Left ventricle myocardium inferior (tissue), 1 donor: ENCODE measurements at regions not wholly inside any gene's neighbourhood (a gene's known extent, or its start where the extent isn't known, plus 50 kb on each side); places are given as distances from the start of the nearest gene placed in this dataset.

Experiments used
- DNase-seq: peaks from one replicate; pipeline ENCODE4 v3.0.0-alpha.2; 2020
- H3K27ac ChIP-seq: fragments of 200-600 bp; replicated peaks from 2 replicates; pipeline ENCODE4 v1.8.0; 2021
- H3K27me3 ChIP-seq: fragments of 200-600 bp; 2 replicates; pipeline ENCODE4 v1.8.0; 2021; ENCODE audit warnings: low read depth
- H3K36me3 ChIP-seq: fragments of 200-600 bp; 2 replicates; pipeline ENCODE4 v1.8.0; 2021
- H3K4me1 ChIP-seq: fragments of 200-600 bp; 2 replicates; pipeline ENCODE4 v1.8.0; 2021
- H3K4me3 ChIP-seq: fragments of 200-600 bp; 2 replicates; pipeline ENCODE4 v1.8.0; 2021; ENCODE audit warnings: mild to moderate bottlenecking, moderate library complexity
- H3K9me3 ChIP-seq: fragments of 200-600 bp; replicated peaks from 2 replicates; pipeline ENCODE4 v1.8.0; 2021
- intact Hi-C: fragments of 100-400 bp; cut with micrococcal nuclease; formaldehyde crosslinking; loops from one replicate; pipeline ENCODE4 v1.11.0; 2022
- TF ChIP-seq, protein P1 (sequence below): fragments of 200-600 bp; IDR thresholded peaks from 2 replicates; pipeline ENCODE4 v1.8.0; 2021; ENCODE audit warnings: antibody characterized with exemption, mild to moderate bottlenecking, borderline replicate concordance
- donor health status: DM: no; HTN: yes; CAD: no; lungs with severe emphysema.

- H3K9me3 ChIP-seq, result no peaks in the 10 kb centered on the region
- no peaks in the 10 kb centered on the region for H3K4me1 ChIP-seq
- no peaks in the 10 kb centered on the region for H3K36me3 ChIP-seq
- H3K27ac ChIP-seq, result no peak overlapping the region
- no peak for DNase-seq
- TF ChIP-seq, protein P1, sequence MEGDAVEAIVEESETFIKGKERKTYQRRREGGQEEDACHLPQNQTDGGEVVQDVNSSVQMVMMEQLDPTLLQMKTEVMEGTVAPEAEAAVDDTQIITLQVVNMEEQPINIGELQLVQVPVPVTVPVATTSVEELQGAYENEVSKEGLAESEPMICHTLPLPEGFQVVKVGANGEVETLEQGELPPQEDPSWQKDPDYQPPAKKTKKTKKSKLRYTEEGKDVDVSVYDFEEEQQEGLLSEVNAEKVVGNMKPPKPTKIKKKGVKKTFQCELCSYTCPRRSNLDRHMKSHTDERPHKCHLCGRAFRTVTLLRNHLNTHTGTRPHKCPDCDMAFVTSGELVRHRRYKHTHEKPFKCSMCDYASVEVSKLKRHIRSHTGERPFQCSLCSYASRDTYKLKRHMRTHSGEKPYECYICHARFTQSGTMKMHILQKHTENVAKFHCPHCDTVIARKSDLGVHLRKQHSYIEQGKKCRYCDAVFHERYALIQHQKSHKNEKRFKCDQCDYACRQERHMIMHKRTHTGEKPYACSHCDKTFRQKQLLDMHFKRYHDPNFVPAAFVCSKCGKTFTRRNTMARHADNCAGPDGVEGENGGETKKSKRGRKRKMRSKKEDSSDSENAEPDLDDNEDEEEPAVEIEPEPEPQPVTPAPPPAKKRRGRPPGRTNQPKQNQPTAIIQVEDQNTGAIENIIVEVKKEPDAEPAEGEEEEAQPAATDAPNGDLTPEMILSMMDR, result no peak
- no peak overlapping the region for H3K4me3 ChIP-seq
- peaks cover 83% of the 10 kb centered on the region for H3K27me3 ChIP-seq
- intact Hi-C loops, result no loop called here
These were observed 91.7 kb downstream of the CHST1 start for GRCh38 chr11:45573728-45574127.

GRCh38 chr11:45572354-45573123, 92.9 kb downstream of the CHST1 start:
- intact Hi-C loops, result no loop called here
- H3K36me3 ChIP-seq, result no peaks in the 10 kb centered on the region
- peaks cover 71% of the 10 kb centered on the region for H3K27me3 ChIP-seq
- H3K27ac ChIP-seq, result no peak overlapping the region
- DNase-seq, result no peak
- TF ChIP-seq, protein P1, result no peak
- no peak overlapping the region for H3K4me3 ChIP-seq
- H3K4me1 ChIP-seq, result no peaks in the 10 kb centered on the region
- no peaks in the 10 kb centered on the region for H3K9me3 ChIP-seq

DNA sequence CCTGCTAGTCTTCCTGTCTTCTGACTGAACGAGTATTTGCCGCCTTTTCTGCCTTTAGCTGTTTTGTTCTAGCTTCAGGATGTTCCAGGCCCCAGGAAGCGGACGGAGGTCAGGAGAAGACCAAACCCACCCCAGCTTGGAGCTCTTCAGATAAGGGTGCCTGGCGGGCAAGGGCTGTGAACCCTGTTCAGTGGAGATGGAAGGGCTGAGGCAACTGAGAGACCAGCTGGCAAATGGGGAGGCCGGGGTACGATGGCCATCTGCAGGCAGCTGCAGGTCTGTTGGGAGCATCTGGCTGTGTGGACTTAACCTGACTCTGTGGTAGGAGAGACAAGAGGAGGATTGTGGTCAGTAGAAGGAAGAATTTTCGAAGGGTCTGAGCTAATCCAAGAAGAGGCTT, 95.6 kb downstream of the CHST1 start:
- no peak overlapping the region for H3K27ac ChIP-seq
- no peaks in the 10 kb centered on the region for H3K4me1 ChIP-seq
- intact Hi-C loops, result no loop called here
- H3K4me3 ChIP-seq, result no peak overlapping the region
- no peaks in the 10 kb centered on the region for H3K36me3 ChIP-seq
- no peak for DNase-seq
- H3K9me3 ChIP-seq, result no peaks in the 10 kb centered on the region
- H3K27me3 ChIP-seq, result peaks cover 61% of the 10 kb centered on the region
- TF ChIP-seq, protein P1, result no peak

DNA sequence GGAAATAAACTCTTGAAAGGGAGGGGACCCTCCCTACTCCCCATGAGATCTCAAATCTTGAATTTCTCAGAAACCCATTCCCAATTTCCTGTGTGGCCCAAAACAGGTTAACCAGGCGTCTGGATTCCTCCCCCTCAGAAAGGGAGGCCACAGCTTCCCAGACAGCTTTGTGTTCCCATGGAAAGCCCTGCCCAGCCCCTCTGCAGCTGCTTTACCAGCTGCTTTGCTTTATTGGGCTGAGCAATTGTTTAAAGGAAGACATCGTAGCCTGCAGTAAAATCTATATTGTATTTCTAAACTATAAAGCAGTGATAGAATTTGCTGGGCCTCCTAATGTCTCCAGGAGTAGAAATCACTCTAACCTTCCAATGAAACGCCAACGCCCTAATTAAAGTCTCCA, 97.4 kb downstream of the CHST1 start:
- Histone ChIP-seq H3K36me3 (no peaks in the 10 kb centered on the region), H3K9me3 (no peaks in the 10 kb centered on the region), H3K27ac (no peak overlapping the region), H3K4me3 (no peak overlapping the region), H3K27me3 (peaks cover 47% of the 10 kb centered on the region), H3K4me1 (peaks cover 5% of the 10 kb centered on the region)
- intact Hi-C loops, result no loop called here
- TF ChIP-seq, protein P1, result no peak
- DNase-seq, result no peak

DNA sequence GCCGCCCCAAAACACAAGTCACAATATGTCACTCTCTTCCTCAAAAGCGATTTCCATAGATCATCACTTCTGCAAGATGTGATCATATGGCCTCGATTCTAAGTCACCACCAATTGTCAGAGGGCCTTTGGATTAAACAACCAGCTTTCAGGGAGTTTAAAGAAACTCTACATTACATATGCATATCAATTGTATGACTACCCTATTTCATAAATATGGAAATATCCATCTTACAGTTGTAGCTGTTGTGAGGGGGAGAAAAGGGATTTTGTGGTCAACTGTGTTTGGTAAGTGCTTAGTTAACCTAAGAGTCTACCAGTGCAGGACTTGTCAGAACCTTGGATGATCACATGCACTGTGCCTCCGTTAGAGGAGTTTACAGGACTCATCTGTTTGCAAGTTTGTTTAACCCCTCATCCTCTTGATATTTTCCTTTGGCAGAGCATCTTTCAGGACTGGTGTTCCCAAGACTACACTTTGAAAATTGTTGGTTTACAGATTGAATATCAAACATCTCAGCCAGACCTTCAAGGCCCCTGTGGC, 99.9 kb downstream of the CHST1 start:
- intact Hi-C loops, result no loop called here
- no peak overlapping the region for H3K4me3 ChIP-seq
- no peak for DNase-seq
- H3K27me3 ChIP-seq, result peaks cover 39% of the 10 kb centered on the region
- no peaks in the 10 kb centered on the region for H3K36me3 ChIP-seq
- peaks cover 13% of the 10 kb centered on the region for H3K4me1 ChIP-seq
- TF ChIP-seq, protein P1, result no peak
- H3K9me3 ChIP-seq, result no peaks in the 10 kb centered on the region
- no peak overlapping the region for H3K27ac ChIP-seq
